GM12865 (cell line): ENCODE measurements at regions not wholly inside any gene's neighbourhood (a gene's known extent, or its start where the extent isn't known, plus 50 kb on each side); places are given as distances from the start of the nearest gene placed in this dataset.

Experiments
- DNase-seq: peaks from one replicate; pipeline ENCODE4 v3.0.0; 2010; ENCODE audit warnings: low read depth
- H3K4me3 ChIP-seq: 2 replicates; pipeline ENCODE4 v1.5.1; 2011; ENCODE audit warnings: mild to moderate bottlenecking, low read depth, low read length, control low read depth
- CTCF ChIP-seq: IDR thresholded peaks from 2 replicates; pipeline ENCODE4 v1.5.1; 2011; ENCODE audit warnings: low read length, control low read depth, low read depth, inconsistent platforms; ENCODE audit not compliant: insufficient read depth; ENCODE audit errors: missing control alignments

DNA sequence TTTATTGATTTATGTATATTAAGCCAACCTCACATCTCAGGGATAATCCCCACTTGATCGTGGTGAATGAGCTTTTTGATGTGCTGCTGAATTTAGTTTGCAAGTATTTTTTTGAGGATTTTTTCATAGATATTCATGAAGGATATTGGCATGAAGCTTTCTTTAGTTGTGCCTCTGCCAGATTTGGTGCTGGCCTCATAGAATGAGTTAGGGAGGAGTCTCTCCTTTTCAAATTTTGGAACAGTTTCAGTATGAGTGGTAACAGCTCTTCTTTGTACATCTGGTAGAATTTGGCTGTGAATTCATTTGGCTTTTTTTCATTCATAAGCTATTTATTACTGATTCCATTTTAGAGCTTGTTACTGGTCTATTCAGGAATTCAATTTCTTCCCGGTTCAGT, 197.2 kb upstream of the NDST4 start:
- H3K4me3 ChIP-seq, result no peak overlapping the region
- no peak for DNase-seq
- no peak for TF ChIP-seq CTCF

DNA sequence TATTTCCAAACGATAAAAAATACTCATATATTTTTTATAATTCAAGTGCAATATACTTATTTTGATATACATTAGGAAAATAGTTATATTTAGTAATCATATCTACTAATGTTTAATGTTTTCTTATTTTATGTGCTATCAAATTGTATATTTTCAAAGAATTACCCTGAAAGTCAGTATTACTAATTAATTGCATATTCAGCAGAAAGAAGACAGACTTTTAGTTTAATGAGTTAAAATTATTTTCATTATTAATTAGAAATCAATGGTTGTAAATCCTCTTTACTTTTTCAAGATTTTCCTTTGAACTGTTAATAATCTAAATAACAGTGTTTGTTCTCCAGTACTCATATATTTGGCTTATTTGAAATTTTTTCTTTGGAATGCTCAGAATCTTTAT, 181.3 kb upstream of the NDST4 start:
- TF ChIP-seq CTCF, result no peak
- H3K4me3 ChIP-seq, result no peak overlapping the region
- no peak for DNase-seq

GRCh38 chr4:115293093-115293462, 179.7 kb upstream of the NDST4 start:
- H3K4me3 ChIP-seq, result no peak overlapping the region
- TF ChIP-seq CTCF, result no peak
- DNase-seq, result no peak

- H3K4me3 ChIP-seq, result no peak overlapping the region
- peak; percentile 24 for DNase-seq
- no peak for TF ChIP-seq CTCF
These were observed 179.1 kb upstream of the NDST4 start for GRCh38 chr4:115292320-115293092.

GRCh38 chr4:115287426-115287825, 174.0 kb upstream of the NDST4 start:
- H3K4me3 ChIP-seq, result no peak overlapping the region
- DNase-seq, result no peak
- no peak for TF ChIP-seq CTCF

DNA sequence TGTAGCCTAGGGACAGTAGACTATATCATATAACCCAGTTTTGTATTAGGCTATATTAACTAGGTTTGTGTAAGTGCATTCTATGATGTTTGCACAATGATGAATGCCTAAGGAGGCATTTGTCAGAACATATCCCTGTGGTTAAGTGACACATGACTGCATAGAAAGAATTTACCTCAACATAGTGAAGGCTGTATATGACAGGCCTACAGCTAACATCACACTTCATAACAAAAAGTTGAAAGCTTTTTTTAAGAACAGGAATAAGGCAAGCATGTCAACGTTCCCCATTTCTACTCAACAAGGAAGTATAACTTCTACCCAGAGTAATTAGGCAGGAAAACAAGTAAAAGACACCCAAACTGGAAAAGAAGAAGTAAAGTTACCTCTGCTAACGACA, 165.9 kb upstream of the NDST4 start:
- H3K4me3 ChIP-seq, result no peak overlapping the region
- no peak for DNase-seq

More for the DNA sequence above, 165.9 kb upstream of the NDST4 start:
- TF ChIP-seq CTCF, result no peak
